Medulla oblongata (tissue), 1 donor: ENCODE measurements at regions not wholly inside any gene's neighbourhood (a gene's known extent, or its start where the extent isn't known, plus 50 kb on each side); places are given as distances from the start of the nearest gene placed in this dataset.

Experiments
- DNase-seq: peaks from one replicate; pipeline ENCODE4 v3.0.0-alpha.2; 2015; ENCODE audit errors: extremely low spot score

DNA sequence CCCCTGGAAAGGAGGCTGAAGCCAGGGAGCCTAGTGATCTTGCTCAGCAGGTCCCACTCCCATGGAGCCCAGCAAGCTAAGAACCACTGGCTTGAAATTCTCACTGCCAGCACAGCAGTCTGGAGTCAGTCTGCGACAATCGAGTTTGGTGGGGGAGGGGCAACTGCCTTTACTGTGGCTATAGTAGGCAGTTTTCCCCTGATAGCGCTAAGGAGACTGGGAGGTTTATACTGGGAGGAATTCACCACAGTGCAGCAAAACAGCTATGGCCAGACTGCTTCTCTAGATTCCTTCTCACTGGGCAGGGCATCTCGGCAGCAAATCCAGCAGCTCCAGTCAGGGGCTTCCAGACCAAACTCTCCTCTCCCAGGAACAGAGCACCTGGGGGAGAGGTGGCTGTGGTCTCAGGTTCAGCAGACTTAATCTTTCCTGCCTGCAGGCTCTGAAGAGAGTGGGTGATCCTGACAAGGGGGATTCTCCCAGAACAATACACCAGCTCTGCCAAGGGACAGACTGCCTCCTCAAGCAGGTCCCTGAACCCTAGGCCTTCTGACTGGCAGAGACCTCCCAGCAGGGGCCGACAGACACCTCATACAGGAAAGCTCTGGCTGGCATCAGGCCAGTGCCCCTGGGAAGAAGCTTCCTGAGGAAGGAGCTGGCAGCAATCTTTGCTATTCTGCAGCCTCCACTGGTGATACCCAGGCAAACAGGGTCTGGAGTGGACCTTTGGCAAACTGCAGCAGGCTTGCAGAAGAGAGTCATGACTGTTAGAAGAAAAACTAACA, 548.5 kb upstream of the NEGR1 start:
- no peak for DNase-seq

DNA sequence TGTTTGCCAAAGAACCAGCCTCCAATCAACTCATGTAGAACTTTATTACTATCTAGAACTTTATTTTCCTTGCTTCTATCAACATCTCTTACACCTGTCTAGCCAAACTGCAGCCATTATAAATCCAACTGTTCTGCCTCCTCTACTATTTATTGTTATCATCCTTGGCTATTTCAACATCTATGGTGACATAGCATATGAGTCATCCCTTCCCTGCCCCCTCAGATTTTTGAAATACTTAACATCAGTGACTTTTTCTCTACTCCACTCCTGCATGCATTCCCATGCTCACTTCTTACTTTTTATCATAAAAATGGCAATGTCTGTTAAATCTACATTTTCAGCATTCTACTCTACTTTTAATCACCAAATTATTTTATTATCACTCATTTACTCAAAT, 544.9 kb upstream of the NEGR1 start:
- no peak for DNase-seq

DNA sequence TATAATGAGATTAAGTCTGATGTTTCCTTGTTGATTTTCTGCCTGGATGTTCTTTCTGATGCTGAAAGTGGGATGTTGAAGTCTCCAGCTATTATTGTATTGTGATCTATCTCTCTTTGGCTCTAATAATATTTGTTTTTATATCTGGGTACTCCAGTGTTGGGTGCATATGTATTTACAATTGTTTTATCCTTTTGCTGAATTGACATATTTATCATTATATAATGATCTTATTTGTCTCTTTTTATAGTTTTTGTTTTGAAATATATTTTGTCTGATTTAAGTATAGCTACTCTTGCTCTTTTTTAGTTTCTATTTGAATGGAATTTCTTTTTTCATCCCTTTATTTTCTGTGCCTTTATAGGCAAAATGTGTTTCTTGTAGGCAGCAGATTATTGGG, 522.2 kb upstream of the NEGR1 start:
- no peak for DNase-seq

DNA sequence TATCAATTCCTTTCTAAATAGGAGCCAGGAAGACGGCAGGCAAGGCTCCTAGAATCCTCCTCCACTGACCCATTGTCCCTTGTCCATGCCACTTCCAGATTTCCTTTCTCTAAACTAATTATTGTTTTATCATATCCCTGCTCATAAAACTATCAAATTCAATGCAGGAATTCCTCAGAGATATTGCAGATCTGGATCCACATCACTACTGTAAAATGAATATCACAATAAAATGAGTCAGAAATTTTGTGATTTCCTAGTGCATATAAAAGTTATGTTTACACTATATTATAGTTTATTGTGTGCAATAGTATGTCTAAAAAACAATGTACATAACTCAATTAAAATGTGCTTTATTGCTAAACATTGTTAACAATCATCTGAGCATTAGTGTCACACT, 498.7 kb upstream of the NEGR1 start:
- DNase-seq = no peak

DNA sequence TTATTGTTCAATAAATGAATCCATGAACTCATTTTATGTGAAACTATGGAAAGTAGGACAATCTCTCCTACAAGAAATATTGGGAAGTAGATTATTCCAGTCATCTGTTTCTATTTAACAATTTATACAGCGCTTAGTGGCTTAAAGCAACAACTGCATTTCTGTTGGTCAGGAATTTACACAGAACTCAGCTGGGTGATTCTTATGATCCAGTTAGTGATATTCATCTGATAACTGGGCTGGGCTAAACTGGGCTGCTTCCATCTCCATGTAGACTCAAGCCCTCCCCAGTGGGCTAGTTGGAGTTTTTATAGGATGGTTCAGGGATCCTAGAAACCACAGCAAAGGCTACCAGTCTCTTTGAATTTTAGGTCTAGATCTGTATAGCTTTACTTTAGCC, 497.9 kb upstream of the NEGR1 start:
- DNase-seq = no peak

DNA sequence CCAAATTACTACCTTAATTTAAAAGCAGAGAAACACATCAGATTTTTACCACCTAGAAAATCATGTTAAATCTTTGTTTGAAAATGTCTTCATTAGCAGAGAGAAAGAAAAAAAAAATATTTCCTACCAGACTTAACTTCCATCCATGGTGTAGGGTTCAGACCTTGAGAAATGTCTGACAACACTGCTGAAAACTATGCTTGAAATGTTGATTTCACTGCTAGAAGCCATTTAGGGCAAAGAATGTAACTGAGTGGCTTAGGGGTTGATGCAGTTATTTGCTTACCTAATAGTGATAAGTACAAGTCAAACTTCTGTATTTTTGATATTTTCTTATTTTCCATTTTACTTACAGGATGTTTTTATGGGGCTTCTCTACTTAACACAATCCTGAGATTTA, 495.6 kb upstream of the NEGR1 start:
- no peak for DNase-seq

DNA sequence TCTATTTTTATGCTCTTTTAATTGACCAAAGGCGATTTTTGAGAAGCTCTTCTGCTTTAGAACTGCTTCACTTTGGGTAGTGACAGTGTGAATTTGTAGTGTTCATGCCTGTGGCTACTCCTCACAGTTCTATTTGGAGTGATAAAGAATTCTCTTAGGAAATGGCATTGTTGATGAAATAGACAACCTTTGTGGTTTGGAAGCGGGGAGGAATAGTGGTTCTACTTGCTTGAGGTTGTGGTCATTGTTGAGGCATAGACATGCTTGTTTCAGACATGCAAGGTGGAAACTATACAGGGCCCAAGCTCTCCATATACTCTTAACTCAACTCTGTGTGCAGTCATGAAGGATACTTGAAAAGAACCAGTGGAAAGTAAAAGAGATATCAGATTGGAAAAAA, 481.1 kb upstream of the NEGR1 start:
- no peak for DNase-seq

DNA sequence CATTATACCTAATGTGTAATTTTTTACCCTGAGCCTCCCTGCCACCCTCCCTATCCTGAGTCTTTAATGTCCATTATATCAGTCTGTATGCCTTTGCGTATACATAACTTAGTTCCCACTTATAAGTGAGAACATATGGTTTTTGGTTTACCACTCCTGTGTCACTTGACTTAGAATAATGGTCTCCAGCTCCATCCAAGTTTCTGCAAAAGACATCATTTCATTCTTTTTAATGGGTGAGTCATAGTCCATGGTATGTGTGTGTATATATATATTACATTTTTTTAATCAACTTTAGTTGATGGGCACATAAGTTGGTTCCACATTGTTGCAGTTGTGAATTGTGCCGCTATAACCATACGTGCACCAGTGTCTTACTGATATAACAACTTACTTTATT, 477.1 kb upstream of the NEGR1 start:
- DNase-seq = no peak

DNA sequence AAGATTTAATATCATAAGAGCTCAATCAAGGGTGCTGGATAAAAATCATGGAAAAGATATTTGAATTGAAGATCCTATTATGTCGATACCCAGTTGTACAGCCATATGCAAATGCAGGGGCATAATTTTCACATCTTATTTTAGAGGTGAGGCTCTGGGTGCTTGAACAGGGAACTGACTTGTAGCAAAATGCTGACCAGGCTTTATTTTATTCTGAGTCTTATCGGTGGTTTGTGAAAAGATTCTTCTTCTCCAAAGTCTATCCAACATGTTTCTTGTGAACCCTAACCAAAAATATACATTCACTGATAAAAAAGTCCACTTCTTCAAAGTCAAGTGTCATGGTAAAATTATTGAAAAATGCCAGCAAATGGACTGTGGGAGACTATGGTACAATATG, 475.5 kb upstream of the NEGR1 start:
- no peak for DNase-seq

DNA sequence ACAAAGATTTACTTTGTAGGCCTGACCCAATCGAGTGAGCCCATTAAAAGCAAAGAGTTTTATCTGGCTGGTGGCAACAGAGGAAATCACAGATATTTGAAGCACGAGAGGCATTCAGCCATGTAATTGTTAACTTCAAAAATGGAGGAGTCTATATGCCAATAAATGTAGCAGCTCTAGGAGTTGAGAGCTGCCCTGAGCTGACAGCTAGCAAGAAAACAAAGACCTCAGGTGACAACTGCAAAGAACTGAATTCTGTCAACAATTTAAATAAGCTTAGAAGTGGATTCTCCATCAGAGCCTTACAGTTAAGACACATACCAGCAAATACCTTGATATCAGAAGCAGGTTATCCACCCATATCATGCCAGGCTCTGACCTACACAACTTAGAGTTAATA, 463.1 kb upstream of the NEGR1 start:
- DNase-seq = no peak

DNA sequence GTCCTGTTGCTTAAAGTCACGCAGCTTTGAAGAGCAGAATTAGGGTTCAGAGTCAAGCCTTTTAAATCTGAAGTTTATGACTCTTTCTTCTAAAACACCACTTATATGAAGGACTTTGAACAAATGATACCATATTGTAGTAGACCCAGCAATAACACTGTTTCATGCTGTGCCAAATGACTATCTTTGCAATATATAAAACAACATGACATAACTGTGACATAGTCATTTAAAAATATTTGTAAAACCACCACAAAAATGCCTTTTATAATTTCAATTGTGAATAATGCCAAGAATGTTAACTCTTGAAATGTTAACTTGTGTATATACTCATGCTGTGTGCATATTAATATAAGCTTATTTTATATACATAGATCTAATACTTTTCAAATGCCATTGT, 452.1 kb upstream of the NEGR1 start:
- DNase-seq = no peak

DNA sequence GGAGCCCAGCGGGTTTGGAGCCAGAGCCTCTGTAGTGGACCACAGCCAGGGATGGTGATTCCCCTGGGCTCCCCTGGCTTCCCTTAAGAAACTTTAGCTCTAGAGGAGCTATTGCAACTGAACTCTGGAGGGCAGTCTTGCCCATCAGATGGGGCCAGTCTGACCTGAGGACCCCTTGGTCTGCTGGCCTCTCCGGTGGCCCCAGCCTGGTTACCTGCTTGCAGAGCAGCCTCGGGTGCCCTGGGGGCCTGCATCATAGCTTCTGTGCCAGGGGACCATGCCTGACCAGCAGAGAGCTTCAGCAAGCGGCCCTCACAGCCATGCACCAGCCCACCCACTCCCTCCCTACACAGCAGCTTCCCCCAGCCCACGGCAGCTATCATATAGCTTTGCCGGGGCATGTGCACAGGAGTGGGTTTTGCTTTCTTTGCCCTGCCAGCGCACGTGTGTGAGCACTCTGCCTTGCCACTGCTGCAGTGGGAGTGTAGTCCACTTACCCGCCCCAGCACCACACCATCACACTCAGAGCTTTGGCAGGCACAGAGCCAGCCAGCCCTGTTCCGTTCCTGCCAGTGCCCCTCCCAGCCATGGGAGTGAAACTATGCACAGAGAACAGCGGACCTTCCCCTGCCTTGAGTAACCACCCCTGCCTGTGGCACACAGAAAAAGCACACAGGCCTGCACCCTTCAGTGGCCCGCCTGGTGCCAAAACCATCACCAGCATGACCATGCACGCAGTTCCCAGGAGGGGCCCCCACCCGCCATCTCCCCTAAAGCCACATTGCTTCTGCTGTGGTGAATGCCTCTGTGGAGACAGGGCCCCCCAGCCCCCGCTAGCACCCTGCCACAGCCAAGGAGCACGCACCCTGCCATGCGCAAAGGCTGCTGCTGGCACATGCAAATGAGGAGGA, 442.9 kb upstream of the NEGR1 start:
- no peak for DNase-seq

DNA sequence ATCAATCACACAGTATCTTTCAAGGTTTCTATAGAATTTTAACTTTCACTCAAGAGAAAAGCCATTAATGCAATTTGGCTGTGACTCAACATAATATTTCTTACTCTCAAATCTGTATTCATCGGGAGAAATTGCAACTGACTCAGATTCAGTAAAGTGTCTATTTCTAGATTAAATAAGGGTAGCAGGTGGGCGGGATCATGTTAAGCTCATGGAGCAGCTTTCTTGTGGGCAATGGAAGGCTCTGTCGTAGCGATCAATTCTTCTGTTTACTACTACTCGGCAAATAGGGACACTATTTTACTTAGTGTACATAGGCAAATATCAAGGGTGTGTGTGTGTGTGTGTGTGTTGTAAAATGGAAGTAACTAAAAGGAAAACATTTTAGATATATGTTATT, 423.6 kb upstream of the NEGR1 start:
- DNase-seq = no peak

DNA sequence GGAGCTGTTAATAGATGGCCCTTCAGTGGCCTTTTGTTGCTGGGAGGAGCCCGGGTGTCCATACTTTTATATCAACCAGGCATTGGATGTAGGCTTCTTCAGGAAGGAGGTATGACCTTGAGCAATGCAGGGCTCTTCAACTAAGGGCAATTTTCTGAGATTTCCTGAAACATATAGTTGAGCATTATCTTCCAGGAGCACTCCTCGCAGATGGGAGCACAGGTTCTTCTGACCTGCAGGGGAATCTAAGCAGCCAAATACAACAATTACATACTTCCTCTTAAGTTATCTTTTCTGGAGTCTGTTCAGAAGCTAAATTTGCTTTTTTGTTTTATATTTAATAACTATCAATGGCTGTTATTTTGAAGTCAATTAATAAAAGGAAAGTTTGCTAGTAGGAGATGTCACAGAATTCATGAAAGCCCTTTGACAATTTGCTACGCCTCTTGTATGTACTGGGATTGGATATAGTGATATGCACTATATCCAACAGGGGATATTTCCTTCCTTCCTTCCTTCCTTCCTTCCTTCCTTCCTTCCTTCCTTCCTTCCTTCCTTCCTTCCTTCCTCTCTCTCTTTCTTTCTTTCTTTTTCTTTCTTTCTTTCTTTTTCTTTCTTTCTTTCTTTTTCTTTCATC, 422.6 kb upstream of the NEGR1 start:
- DNase-seq = no peak

DNA sequence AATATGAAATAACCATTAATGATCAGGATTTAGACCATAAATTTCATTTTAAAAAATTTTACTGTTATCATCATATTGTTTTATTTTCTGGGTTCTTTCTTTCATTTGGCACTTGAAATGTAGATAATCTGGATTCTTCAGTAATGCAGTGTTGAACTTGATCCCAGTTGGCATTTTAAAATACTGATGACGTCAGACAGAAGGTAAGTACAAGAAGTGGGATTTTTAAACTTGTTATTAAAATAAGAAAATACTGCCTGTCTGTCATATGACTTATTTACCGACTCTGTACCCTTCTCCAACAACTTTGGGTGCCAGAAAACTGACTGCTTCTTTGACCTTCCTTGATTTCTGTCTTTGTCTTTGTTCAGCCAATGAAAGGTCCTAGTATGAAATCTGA, 415.1 kb upstream of the NEGR1 start:
- no peak for DNase-seq

DNA sequence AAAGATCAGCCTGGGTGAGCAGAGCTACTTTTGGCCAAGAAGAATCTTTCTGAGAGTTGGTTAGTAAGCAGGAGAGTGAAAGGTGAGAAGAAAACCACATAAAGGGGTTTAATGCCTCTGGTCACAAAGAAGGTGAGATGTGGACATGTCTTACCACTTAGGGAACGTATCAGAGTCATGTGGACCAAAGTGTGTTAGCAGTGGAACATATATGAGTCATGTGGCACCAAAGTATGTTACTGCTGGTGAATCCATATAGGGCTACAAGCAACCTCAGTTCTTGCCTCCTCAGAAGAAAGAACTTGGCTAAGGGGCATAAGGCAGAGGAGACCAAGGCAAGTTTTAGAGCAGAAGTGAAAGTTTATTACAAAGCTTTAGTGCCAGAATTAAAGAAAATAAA, 411.6 kb upstream of the NEGR1 start:
- no peak for DNase-seq

DNA sequence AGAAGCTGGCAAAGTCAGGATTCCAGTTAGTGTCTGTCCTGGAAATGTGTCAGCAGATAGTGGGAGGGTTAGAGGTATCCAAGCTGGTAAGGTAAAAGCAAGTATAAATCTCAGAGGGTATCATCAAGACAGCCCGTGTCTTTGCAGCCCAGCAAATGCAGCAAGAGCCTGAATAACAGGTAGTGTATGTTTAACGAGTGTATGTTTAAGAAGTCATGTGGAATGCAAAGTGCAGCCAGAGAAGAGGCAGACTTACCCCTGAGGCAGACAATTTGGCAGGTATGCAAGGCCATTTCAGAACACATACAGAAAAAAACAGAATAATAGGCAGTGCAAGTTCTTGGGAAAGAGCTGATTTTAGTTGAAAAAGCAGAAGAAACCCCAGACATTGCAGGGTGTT, 411.0 kb upstream of the NEGR1 start:
- no peak for DNase-seq

DNA sequence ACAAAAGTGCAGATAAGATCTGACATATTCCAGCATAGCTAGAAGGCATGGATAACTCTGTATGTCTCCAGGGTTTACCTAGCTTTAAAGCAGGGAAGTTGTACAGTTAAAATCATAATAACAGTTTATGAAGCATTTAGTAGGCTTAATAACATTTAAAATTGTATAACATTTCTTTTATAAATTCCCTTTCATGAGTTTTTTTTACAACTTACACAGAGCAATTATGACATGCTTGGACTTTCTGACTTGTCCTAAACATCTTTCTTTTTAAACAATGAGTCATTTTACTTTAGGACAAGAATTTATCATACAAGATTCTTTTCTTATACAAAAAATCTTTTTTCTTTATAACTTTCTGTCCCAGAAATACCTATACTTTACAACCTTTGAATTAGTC, 408.5 kb upstream of the NEGR1 start:
- no peak for DNase-seq

DNA sequence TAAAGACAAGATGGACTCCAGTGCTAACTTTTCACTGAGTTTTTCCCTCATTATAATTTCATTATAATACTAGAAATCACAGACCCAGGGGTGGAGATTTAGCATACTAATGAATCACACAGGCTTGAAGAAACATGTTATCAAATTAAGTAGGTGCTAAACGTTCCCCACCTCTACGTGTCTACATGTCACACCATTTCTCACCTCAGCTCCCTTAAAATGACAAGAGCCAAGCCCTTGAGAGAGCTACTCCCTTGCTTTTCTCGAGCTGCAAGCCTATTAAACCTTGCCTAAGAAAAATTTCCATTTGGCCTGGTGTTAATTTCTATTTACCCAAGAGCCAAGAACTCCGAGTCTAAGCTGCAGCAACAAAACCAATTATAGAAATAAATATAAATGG, 396.3 kb upstream of the NEGR1 start:
- DNase-seq = no peak

DNA sequence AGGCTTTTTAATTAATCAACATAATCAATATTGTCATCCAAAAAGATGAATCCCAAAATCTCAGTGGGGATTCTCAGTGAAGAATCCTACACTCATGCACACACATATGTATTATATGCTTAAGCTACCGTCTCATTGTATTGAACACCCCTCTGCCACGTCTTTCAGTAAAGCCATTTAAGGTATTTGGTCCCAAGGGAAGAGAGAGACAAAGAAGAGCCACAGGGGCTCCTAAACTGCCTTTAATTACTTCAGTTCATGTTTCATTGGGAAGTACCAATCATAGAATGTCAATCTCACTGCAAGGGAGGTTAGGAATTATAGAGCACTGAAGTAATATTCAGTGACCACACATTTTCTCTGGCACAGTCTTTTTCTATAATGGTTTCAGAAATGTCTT, 388.6 kb upstream of the NEGR1 start:
- no peak for DNase-seq

DNA sequence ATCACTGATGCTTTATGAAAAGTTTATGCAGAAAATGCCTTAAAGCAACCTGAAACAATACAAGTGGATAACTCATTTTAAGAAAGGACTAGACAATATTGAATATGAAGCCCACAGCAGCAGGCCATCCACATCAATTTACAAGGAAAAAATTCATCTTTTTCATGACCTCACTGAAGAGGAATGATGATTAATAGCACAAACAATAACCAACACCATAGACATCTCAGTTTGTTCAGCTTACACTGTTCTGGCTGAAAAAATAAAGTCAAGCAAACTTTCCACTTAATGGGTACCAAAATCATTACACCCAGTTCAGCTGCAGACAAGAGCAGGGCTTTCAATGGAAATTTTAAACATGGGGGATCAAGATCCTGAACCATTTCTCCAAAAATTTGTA, 380.6 kb upstream of the NEGR1 start:
- DNase-seq = no peak

DNA sequence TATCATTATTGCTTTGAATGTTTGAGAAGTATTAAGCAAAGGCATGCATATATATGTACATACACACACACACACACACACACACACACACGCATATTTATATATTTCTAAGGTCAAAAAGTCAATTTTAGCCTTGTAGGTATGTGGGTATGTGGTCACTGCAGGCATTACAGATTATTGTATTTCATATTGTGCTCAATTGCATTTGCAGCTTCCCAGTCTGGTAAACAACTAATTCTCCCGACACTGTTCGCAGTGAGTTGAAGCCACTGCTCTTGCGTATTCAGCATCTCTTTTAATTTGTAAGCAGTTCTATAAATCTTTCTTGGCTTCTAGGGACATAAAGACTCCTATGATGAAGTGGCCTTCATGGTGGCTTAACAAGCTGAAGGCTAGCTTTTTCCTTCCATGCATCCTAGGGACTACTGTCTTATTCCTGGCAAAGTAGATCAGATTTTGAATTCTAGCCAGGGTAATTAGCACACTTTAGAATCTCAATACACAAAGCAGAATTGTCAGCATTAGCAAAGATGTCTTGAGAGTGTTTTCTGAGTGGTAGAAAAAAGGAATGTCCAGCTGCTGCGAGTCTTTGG, 368.6 kb upstream of the NEGR1 start:
- no peak for DNase-seq
